NCI-H748 (cell line): ENCODE measurements at regions not wholly inside any gene's neighbourhood (a gene's known extent, or its start where the extent isn't known, plus 50 kb on each side); places are given as distances from the start of the nearest gene placed in this dataset.

ENCODE experiments used
- DNase-seq: peaks from one replicate; lab custom pipeline; 2025; ENCODE audit not compliant: unreplicated experiment; lab: John Stamatoyannopoulos, UW

- no peak for DNase-seq
Observed at GRCh38 chr2:136482006-136482405, 283.3 kb upstream of the THSD7B start.

GRCh38 chr2:136479696-136480095 lies 285.6 kb upstream of the THSD7B start:
- no peak for DNase-seq

GRCh38 chr2:136468799-136469369 lies 296.5 kb upstream of the THSD7B start:
- DNase-seq, result peak; percentile 87

GRCh38 chr2:136452528-136452927 lies 312.8 kb upstream of the THSD7B start:
- DNase-seq, result no peak

GRCh38 chr2:136448986-136449780 lies 316.2 kb upstream of the THSD7B start:
- no peak for DNase-seq

- DNase-seq, result peak; percentile 47
Observed at GRCh38 chr2:136448432-136448831, 316.9 kb upstream of the THSD7B start.

GRCh38 chr2:136444323-136444722 lies 321.0 kb upstream of the THSD7B start:
- no peak for DNase-seq

- no peak for DNase-seq
Observed at GRCh38 chr2:136443661-136444060, 321.7 kb upstream of the THSD7B start.

- DNase-seq, result no peak
Observed at GRCh38 chr2:136441979-136442714, 323.2 kb upstream of the THSD7B start.

- DNase-seq, result no peak
Observed at GRCh38 chr2:136439064-136439676, 321.2 kb upstream of the CXCR4 start.

GRCh38 chr2:136437461-136437860 lies 319.5 kb upstream of the CXCR4 start:
- DNase-seq, result no peak

GRCh38 chr2:136436936-136437335 lies 319.0 kb upstream of the CXCR4 start:
- no peak for DNase-seq

- no peak for DNase-seq
Observed at GRCh38 chr2:136434251-136434715, 316.3 kb upstream of the CXCR4 start.

- DNase-seq, result no peak
Observed at GRCh38 chr2:136433261-136433660, 315.3 kb upstream of the CXCR4 start.

GRCh38 chr2:136424112-136424511 lies 306.2 kb upstream of the CXCR4 start:
- DNase-seq, result no peak

GRCh38 chr2:136423516-136423996 lies 305.6 kb upstream of the CXCR4 start:
- peak; percentile 83 for DNase-seq

- DNase-seq, result no peak
Observed at GRCh38 chr2:136422512-136422911, 304.6 kb upstream of the CXCR4 start.

GRCh38 chr2:136420346-136420745 lies 302.4 kb upstream of the CXCR4 start:
- no peak for DNase-seq

- no peak for DNase-seq
Observed at GRCh38 chr2:136411946-136412345, 294.0 kb upstream of the CXCR4 start.

GRCh38 chr2:136410673-136411072 lies 292.7 kb upstream of the CXCR4 start:
- DNase-seq, result no peak

GRCh38 chr2:136408795-136409194 lies 290.8 kb upstream of the CXCR4 start:
- DNase-seq, result no peak
